Thoracic aorta (tissue), 2 donors: ENCODE measurements at regions not wholly inside any gene's neighbourhood (a gene's known extent, or its start where the extent isn't known, plus 50 kb on each side); places are given as distances from the start of the nearest gene placed in this dataset.

ENCODE experiments used
- ATAC-seq: fragments of 150-250 bp; one replicate; pipeline ENCODE4 v1.8.0; 2017; ENCODE audit warnings: low read depth; ENCODE audit not compliant: insufficient number of reproducible peaks, low FRiP score
- DNase-seq: peaks from one replicate; pipeline ENCODE4 v3.0.0-alpha.2; 2020; ENCODE audit warnings: low spot score
- H3K27ac ChIP-seq, 2 donors: fragments of 200-600 bp; sonication (generic); 1 replicate in 1 of 2; 2 replicates in 1 of 2; pipeline ENCODE4 v1.5.1; 2016; ENCODE audit warnings: mild to moderate bottlenecking in 2 of 2, moderate library complexity in 2 of 2
- H3K27me3 ChIP-seq: fragments of 200-600 bp; sonication (generic); replicated peaks from 2 replicates; pipeline ENCODE4 v1.6.0; 2016; ENCODE audit warnings: mild to moderate bottlenecking; ENCODE audit not compliant: insufficient read depth
- H3K36me3 ChIP-seq: fragments of 200-600 bp; sonication (generic); one replicate; pipeline ENCODE4 v1.5.1; 2016
- H3K4me1 ChIP-seq, 2 donors: fragments of 200-600 bp; sonication (generic); 1 replicate in 1 of 2; 2 replicates in 1 of 2; pipeline versions ENCODE4 v1.5.1 to v1.6.0; 2016; ENCODE audit warnings: low read depth in 2 of 2, mild to moderate bottlenecking in 1 of 2; ENCODE audit not compliant: control insufficient read depth in 1 of 2
- H3K4me3 ChIP-seq: fragments of 200-600 bp; sonication (generic); 2 replicates; pipeline ENCODE4 v1.5.1; 2016; ENCODE audit warnings: mild to moderate bottlenecking
- H3K9me3 ChIP-seq: fragments of 200-600 bp; sonication (generic); 2 replicates; pipeline ENCODE4 v1.5.1; 2016
- TF ChIP-seq, protein P1 (sequence below): fragments of 200-600 bp; sonication (generic); IDR thresholded peaks from one replicate; pipeline ENCODE4 v1.5.1; 2019; ENCODE audit warnings: antibody characterized with exemption

DNA sequence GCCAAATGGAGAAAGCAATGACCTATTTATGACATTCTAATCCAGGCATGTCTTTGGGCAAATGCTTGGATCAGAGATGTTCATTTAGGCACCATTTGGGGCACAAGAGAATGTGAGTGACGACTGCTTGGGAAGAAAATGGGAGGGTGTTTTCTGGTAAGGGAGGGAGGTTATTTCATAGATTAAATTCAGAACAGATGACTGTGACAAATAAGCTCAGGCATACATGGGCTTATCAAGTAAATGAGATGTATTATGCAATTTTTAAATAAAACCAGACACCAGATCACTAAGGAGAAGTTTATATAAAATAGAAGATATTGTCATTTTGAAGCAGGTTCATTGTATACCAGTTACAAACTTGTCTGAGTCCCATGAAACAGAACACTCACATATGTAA is 71.4 kb upstream of the UGT8 start:
- H3K4me1 ChIP-seq: no peaks in the 10 kb centered on the region
- no peak for ATAC-seq
- no peaks in the 10 kb centered on the region for H3K9me3 ChIP-seq
- H3K27ac ChIP-seq: no peak overlapping the region
- TF ChIP-seq, protein P1, sequence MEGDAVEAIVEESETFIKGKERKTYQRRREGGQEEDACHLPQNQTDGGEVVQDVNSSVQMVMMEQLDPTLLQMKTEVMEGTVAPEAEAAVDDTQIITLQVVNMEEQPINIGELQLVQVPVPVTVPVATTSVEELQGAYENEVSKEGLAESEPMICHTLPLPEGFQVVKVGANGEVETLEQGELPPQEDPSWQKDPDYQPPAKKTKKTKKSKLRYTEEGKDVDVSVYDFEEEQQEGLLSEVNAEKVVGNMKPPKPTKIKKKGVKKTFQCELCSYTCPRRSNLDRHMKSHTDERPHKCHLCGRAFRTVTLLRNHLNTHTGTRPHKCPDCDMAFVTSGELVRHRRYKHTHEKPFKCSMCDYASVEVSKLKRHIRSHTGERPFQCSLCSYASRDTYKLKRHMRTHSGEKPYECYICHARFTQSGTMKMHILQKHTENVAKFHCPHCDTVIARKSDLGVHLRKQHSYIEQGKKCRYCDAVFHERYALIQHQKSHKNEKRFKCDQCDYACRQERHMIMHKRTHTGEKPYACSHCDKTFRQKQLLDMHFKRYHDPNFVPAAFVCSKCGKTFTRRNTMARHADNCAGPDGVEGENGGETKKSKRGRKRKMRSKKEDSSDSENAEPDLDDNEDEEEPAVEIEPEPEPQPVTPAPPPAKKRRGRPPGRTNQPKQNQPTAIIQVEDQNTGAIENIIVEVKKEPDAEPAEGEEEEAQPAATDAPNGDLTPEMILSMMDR: no peak
- H3K36me3 ChIP-seq: no peaks in the 10 kb centered on the region
- no peak for DNase-seq
- no peak overlapping the region for H3K4me3 ChIP-seq
- no peaks in the 10 kb centered on the region for H3K27me3 ChIP-seq

DNA sequence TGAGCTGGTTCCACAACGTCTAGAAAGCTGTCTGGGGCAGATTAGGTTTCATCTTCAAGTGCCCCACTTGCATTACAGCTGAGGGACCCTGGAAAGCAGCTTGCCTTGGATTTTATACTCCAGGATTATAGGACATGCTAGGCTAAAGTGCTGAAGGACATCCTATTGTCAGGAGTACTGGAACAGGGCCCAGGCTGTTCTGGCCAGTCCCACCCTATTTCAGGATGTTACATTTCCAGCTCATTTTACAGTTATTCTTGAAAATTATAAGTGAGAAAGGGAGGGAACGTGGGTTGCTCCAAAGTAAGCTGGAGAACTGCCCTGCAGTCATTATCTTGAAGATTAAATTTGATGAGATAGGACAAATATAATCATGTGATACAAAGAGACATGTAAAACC is 71.0 kb upstream of the UGT8 start:
- Histone ChIP-seq H3K27ac (no peak overlapping the region), H3K4me3 (no peak overlapping the region), H3K27me3 (no peaks in the 10 kb centered on the region), H3K36me3 (no peaks in the 10 kb centered on the region), H3K4me1 (no peaks in the 10 kb centered on the region), H3K9me3 (no peaks in the 10 kb centered on the region)
- no peak for ATAC-seq
- DNase-seq: no peak
- TF ChIP-seq, protein P1: no peak

DNA sequence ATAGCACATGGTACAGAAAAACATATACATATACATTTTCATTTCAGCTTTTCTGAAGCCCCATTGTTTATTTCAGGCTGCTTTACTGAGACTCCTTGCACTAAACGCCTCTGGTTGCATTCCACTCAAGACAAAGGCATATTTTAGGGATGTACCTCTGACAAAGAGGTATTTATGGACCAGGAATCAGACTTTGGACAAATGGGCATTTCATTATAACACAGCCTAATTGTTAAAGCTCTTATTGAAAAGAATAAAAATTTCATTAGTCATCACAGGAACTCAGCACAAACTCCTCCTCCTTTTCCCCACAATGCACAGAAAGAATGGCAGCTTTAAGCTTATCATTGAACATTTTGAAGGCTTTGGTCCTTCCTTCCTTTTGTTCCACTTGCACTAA is 62.9 kb upstream of the UGT8 start:
- H3K4me1 ChIP-seq: no peaks in the 10 kb centered on the region
- no peaks in the 10 kb centered on the region for H3K9me3 ChIP-seq
- TF ChIP-seq, protein P1: no peak
- DNase-seq (no peak), ATAC-seq (no peak)
- H3K27ac ChIP-seq: no peak overlapping the region
- no peaks in the 10 kb centered on the region for H3K27me3 ChIP-seq
- no peaks in the 10 kb centered on the region for H3K36me3 ChIP-seq
- H3K4me3 ChIP-seq: no peak overlapping the region

DNA sequence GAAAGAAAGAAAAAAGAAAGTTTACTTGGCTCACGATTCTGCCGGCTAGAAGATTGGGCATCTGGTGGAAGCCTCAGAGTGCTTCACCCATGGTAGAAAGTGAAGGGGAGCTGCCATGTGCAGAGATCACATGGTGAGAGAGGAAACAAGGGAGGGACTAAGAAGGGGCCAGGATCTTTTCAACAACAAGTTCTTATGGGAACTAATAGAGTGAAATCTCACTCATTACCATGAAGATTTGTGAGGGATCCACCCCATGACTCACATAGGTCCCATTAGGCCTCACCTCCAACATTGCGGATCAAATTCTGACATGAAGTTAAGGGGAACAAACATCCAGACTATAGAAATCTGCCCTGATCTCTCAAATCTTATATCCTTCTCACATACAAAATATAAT is 61.3 kb upstream of the UGT8 start:
- ATAC-seq (no peak), DNase-seq (no peak)
- TF ChIP-seq, protein P1: no peak
- no peak overlapping the region for H3K27ac ChIP-seq
- H3K4me1 ChIP-seq: no peaks in the 10 kb centered on the region
- H3K4me3 ChIP-seq: no peak overlapping the region
- H3K9me3 ChIP-seq: no peaks in the 10 kb centered on the region
- H3K27me3 ChIP-seq: no peaks in the 10 kb centered on the region
- H3K36me3 ChIP-seq: no peaks in the 10 kb centered on the region

DNA sequence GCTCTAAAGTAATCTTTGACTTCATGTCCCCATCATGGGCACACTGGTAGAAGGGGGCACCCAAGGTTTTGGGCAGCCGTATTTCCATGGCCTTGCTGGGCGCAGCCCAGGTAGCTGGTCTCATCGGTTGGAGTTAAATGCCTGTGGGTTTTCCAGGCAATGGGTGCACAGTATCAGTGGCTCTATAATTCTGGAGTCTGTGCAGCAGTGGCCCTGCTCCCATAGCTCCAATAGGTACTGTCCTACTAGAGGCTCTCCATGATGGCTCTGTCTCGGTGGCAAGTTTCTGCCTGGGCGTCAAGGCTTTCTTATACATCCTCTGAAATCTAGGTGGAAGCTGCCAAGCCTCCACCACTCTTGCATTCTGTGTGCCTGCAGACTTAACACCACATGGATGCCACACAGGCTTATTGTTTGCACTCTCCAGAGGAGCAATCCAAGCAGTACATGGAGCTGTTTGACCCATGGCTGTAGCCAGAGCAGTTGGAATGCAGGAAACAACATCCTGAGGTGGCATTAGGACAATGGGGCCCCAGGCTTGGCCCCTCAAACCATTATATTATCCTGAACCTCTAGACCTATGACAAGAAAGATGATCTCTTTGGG is 60.5 kb upstream of the UGT8 start:
- no peak for DNase-seq
- Histone ChIP-seq H3K9me3 (no peaks in the 10 kb centered on the region), H3K27me3 (no peaks in the 10 kb centered on the region), H3K36me3 (no peaks in the 10 kb centered on the region), H3K4me3 (no peak overlapping the region), H3K27ac (no peak overlapping the region), H3K4me1 (no peaks in the 10 kb centered on the region)
- no peak for ATAC-seq
- TF ChIP-seq, protein P1: no peak
